ENCODE measurements at regions not wholly inside any gene's neighbourhood (a gene's known extent, or its start where the extent isn't known, plus 50 kb on each side); places are given as distances from the start of the nearest gene placed in this dataset.
A peak's percentile ranks its signal among the peaks of the same experiment; 100 is the strongest.
"Not testable (repeated sequence)": the region's sequence is repeated elsewhere in the genome, so short reads cannot be mapped to it uniquely, and the experiment has no call there.

GRCh38 chr22:27318516-27318915, 483.0 kb downstream of the MN1 start:
- intact Hi-C loops (cut with DNase I, micrococcal nuclease): no loop called here
- H3K9me3 ChIP-seq: no peaks in the 10 kb centered on the region
- no peak for TF ChIP-seq CTCF (IDR thresholded peaks at IDR 0.05)
- no peaks in the 10 kb centered on the region for H3K36me3 ChIP-seq (ENCODE audit: low read depth)
- peak in 1 of 3 donors; percentile 76 for DNase-seq
- peaks cover 42% of the 10 kb centered on the region for H3K4me1 ChIP-seq (ENCODE audit: low read depth)
- peak; percentile 53 for ATAC-seq
- H3K4me3 ChIP-seq: no peak overlapping the region

GRCh38 chr22:27323661-27324060, 477.9 kb downstream of the MN1 start:
- TF ChIP-seq CTCF (IDR thresholded peaks at IDR 0.05): no peak
- no peak for ATAC-seq
- no peak for DNase-seq
- intact Hi-C loops (cut with DNase I, micrococcal nuclease): no loop called here
- Histone ChIP-seq H3K9me3 (no peaks in the 10 kb centered on the region), H3K4me1 (ENCODE audit: low read depth) (peaks cover 3% of the 10 kb centered on the region), H3K4me3 (no peak overlapping the region), H3K36me3 (ENCODE audit: low read depth) (no peaks in the 10 kb centered on the region)

DNA sequence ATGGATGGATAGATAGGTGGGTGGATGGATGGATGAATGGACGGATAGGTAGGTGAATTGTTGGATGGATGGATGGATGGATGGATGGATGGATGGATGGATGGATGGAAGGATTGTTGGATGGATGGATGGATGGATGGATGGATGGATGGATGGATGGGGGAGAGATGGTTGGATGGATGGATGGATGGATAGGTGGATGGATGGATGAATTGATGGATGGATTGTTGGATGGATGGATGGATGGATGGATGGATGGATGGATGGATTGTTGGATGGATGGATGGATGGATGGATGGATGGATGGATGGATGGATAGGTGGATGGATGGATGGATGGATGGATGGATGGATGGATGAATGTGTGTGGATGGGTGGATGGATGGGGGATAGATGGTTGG, 476.6 kb downstream of the MN1 start:
- ATAC-seq; intact Hi-C loops (cut with DNase I, micrococcal nuclease): not testable (repeated sequence)

GRCh38 chr22:27327497-27327896, 474.1 kb downstream of the MN1 start:
- intact Hi-C loops (cut with DNase I, micrococcal nuclease): no loop called here

More for the DNA sequence above, 476.6 kb downstream of the MN1 start:
- not testable (repeated sequence) for H3K36me3 ChIP-seq (ENCODE audit: low read depth); H3K4me3 ChIP-seq; H3K4me1 ChIP-seq (ENCODE audit: low read depth); DNase-seq; H3K9me3 ChIP-seq

GRCh38 chr22:27327981-27328721, 473.4 kb downstream of the MN1 start:
- Histone ChIP-seq H3K36me3 (ENCODE audit: low read depth) (no peaks in the 10 kb centered on the region), H3K4me1 (ENCODE audit: low read depth) (no peaks in the 10 kb centered on the region), H3K9me3 (no peaks in the 10 kb centered on the region), H3K4me3 (no peak overlapping the region)
- no peak for ATAC-seq
- DNase-seq: no peak
- intact Hi-C loops (cut with DNase I, micrococcal nuclease): no loop called here
- TF ChIP-seq CTCF (IDR thresholded peaks at IDR 0.05): no peak

More at GRCh38 chr22:27327497-27327896, 474.1 kb downstream of the MN1 start:
- H3K36me3 ChIP-seq (ENCODE audit: low read depth): no peaks in the 10 kb centered on the region
- H3K4me1 ChIP-seq (ENCODE audit: low read depth): no peaks in the 10 kb centered on the region
- ATAC-seq (no peak), DNase-seq (no peak)
- H3K9me3 ChIP-seq: no peaks in the 10 kb centered on the region
- no peak for TF ChIP-seq CTCF (IDR thresholded peaks at IDR 0.05)
- no peak overlapping the region for H3K4me3 ChIP-seq

DNA sequence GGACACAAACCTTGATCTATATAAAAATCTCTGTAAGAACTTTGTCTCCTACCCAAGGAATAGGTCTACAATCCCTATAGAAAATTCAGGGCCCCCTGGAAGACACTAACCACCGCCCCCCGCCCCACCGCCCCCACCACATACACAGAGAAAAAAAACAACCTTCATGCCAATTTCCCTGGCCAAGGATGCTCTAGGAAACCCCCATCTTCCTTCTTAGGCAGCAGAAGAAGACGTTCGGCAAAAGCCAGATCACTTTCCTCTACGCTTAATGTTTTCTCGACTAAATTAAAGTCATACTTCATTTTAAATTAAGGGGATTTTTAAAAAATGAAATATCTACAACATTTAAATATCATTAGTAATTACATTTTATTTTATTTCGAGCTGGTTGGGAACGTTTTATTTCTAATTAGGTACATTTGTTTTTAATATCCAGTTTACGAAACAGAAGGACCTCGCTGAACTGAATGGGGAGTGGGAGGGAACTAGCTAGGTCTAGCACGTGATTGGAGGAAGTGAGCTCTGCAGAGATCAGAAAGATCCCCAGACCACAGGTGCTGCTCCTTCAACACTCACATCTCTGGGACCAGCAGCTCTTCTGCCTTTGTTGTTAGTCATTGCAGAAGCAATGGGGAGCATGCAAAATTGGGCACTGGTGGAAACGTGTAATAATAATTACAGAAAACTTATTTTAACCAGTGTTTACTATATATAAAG, 472.3 kb downstream of the MN1 start:
- H3K4me3 ChIP-seq: no peak overlapping the region
- no peak for ATAC-seq
- no peak for DNase-seq
- no peak for TF ChIP-seq CTCF (IDR thresholded peaks at IDR 0.05)
- no peaks in the 10 kb centered on the region for H3K36me3 ChIP-seq (ENCODE audit: low read depth)
- no peaks in the 10 kb centered on the region for H3K9me3 ChIP-seq
- H3K4me1 ChIP-seq (ENCODE audit: low read depth): no peaks in the 10 kb centered on the region
- intact Hi-C loops (cut with DNase I, micrococcal nuclease): no loop called here
